Fibroblast of pulmonary artery (primary cell): ENCODE measurements at regions not wholly inside any gene's neighbourhood (a gene's known extent, or its start where the extent isn't known, plus 50 kb on each side); places are given as distances from the start of the nearest gene placed in this dataset.
A peak's percentile ranks its signal among the peaks of the same experiment; 100 is the strongest.

Experiments used
- DNase-seq: peaks from one replicate; pipeline ENCODE4 v3.0.0-alpha.2; 2010; ENCODE audit warnings: low read depth
- H3K4me3 ChIP-seq: replicated peaks from 2 replicates; pipeline ENCODE4 v1.5.1; 2011; ENCODE audit warnings: low read depth, mild to moderate bottlenecking, control low read depth, low read length, moderate library complexity
- CTCF ChIP-seq: IDR thresholded peaks from 2 replicates; pipeline ENCODE4 v1.5.1; 2011; ENCODE audit warnings: mild to moderate bottlenecking, control low read depth, low read length, inconsistent platforms; ENCODE audit errors: missing control alignments

GRCh38 chr3:31270010-31270409, 262.7 kb upstream of the STT3B start:
- no peak for DNase-seq
- no peak for TF ChIP-seq CTCF
- H3K4me3 ChIP-seq: no peak overlapping the region

GRCh38 chr3:31274326-31275024, 258.2 kb upstream of the STT3B start:
- TF ChIP-seq CTCF: no peak
- peak; percentile 19 for DNase-seq
- no peak overlapping the region for H3K4me3 ChIP-seq

- no peak overlapping the region for H3K4me3 ChIP-seq
- no peak for TF ChIP-seq CTCF
- peak; percentile 93 for DNase-seq
Observed at GRCh38 chr3:31275038-31275572, 257.6 kb upstream of the STT3B start.

GRCh38 chr3:31275583-31275982, 257.1 kb upstream of the STT3B start:
- H3K4me3 ChIP-seq: no peak overlapping the region
- no peak for TF ChIP-seq CTCF
- no peak for DNase-seq

- peak; percentile 77 for DNase-seq
- TF ChIP-seq CTCF: no peak
- H3K4me3 ChIP-seq: no peak overlapping the region
Observed at GRCh38 chr3:31277582-31277981, 255.1 kb upstream of the STT3B start.

- no peak for DNase-seq
- H3K4me3 ChIP-seq: no peak overlapping the region
- TF ChIP-seq CTCF: no peak
Observed at GRCh38 chr3:31278532-31278931, 254.2 kb upstream of the STT3B start.

- TF ChIP-seq CTCF: no peak
- DNase-seq: no peak
- no peak overlapping the region for H3K4me3 ChIP-seq
Observed at GRCh38 chr3:31284776-31285175, 247.9 kb upstream of the STT3B start.
